Liver (tissue), 7 donors: ENCODE measurements at regions not wholly inside any gene's neighbourhood (a gene's known extent, or its start where the extent isn't known, plus 50 kb on each side); places are given as distances from the start of the nearest gene placed in this dataset.

Source experiments
- DNase-seq: peaks from one replicate; pipeline ENCODE4 v3.0.0-alpha.2; 2017; ENCODE audit warnings: low spot score
- H3K27ac ChIP-seq, 2 donors: one replicate each; pipeline ENCODE4 v1.7.0; 2013; ENCODE audit warnings: inconsistent platforms in 2 of 2, low read length in 2 of 2, control low read depth in 1 of 2, low read depth in 1 of 2, mild to moderate bottlenecking in 1 of 2
- H3K27me3 ChIP-seq, 4 donors: one replicate each; pipeline versions ENCODE4 v1.6.1 to v1.7.0; 2013; ENCODE audit warnings: low read length in 3 of 4, inconsistent platforms in 1 of 4, mild to moderate bottlenecking in 1 of 4, moderate library complexity in 1 of 4; ENCODE audit not compliant: control insufficient read depth in 4 of 4, insufficient read depth in 4 of 4
- H3K36me3 ChIP-seq, 4 donors: one replicate each; pipeline versions ENCODE4 v1.6.1 to v1.7.0; 2013; ENCODE audit warnings: low read length in 3 of 4, mild to moderate bottlenecking in 3 of 4, low read depth in 1 of 4, moderate library complexity in 1 of 4; ENCODE audit not compliant: control insufficient read depth in 4 of 4, insufficient read depth in 3 of 4
- H3K4me1 ChIP-seq, 4 donors: one replicate each; pipeline versions ENCODE4 v1.6.1 to v1.7.0; 2013; ENCODE audit warnings: low read length in 3 of 4, mild to moderate bottlenecking in 3 of 4, moderate library complexity in 1 of 4; ENCODE audit not compliant: control insufficient read depth in 4 of 4, insufficient read depth in 4 of 4
- H3K4me3 ChIP-seq, 3 donors: one replicate each; pipeline versions ENCODE4 v1.6.1 to v1.7.0; 2013; ENCODE audit warnings: low read length in 3 of 3, control low read depth in 1 of 3, low read depth in 1 of 3, mild to moderate bottlenecking in 1 of 3
- H3K9ac ChIP-seq, 2 donors: one replicate each; pipeline ENCODE4 v1.7.0; 2013; ENCODE audit warnings: low read length in 2 of 2, mild to moderate bottlenecking in 2 of 2, moderate library complexity in 2 of 2, control low read depth in 1 of 2, low read depth in 1 of 2
- H3K9me3 ChIP-seq, 4 donors: one replicate each; pipeline versions ENCODE4 v1.6.1 to v1.7.0; 2013; ENCODE audit warnings: low read length in 3 of 4; ENCODE audit not compliant: control insufficient read depth in 4 of 4
- ATF3 ChIP-seq: IDR thresholded peaks from 2 replicates; pipeline ENCODE4 v1.6.1; 2016; ENCODE audit warnings: antibody characterized with exemption
- EGR1 ChIP-seq, 2 donors: IDR thresholded peaks; 2 replicates each; pipeline ENCODE4 v1.6.1; 2016 to 2018; ENCODE audit warnings: antibody characterized with exemption in 2 of 2, low read depth in 2 of 2
- FOXA2 ChIP-seq: IDR thresholded peaks from 2 replicates; pipeline ENCODE4 v1.6.1; 2016; ENCODE audit warnings: antibody characterized with exemption
- GABPA ChIP-seq, 2 donors: IDR thresholded peaks in 1 of 2; conservative IDR thresholded peaks in 1 of 2; 2 replicates each; pipeline ENCODE4 v1.6.1; 2016; ENCODE audit warnings: antibody characterized with exemption in 2 of 2, mild to moderate bottlenecking in 1 of 2, moderate library complexity in 1 of 2
- HNF4A ChIP-seq, 2 donors: conservative IDR thresholded peaks; 2 replicates each; pipeline ENCODE4 v1.6.1; 2016; ENCODE audit warnings: antibody characterized with exemption in 2 of 2, mild to moderate bottlenecking in 2 of 2
- HNF4G ChIP-seq: IDR thresholded peaks from 2 replicates; pipeline ENCODE4 v1.6.1; 2016; ENCODE audit warnings: antibody characterized with exemption
- JUND ChIP-seq, 2 donors: IDR thresholded peaks; 2 replicates each; pipeline ENCODE4 v1.6.1; 2016; ENCODE audit warnings: antibody characterized with exemption in 2 of 2
- RAD21 ChIP-seq, 2 donors: IDR thresholded peaks; 2 replicates each; pipeline ENCODE4 v1.6.1; 2016; ENCODE audit warnings: antibody characterized with exemption in 2 of 2, mild to moderate bottlenecking in 2 of 2
- REST ChIP-seq: IDR thresholded peaks from 2 replicates; pipeline ENCODE4 v1.6.1; 2016; ENCODE audit warnings: antibody characterized with exemption, mild to moderate bottlenecking
- RXRA ChIP-seq, 2 donors: IDR thresholded peaks; 2 replicates each; pipeline ENCODE4 v1.6.1; 2017 to 2018; ENCODE audit warnings: antibody characterized with exemption in 2 of 2, mild to moderate bottlenecking in 1 of 2
- ZBTB33 ChIP-seq: IDR thresholded peaks from 2 replicates; pipeline ENCODE4 v1.6.1; 2016; ENCODE audit warnings: antibody characterized with exemption
- WGBS: extraction: QIAGEN DNeasy Blood & Tissue Kit; methylation state at CpG from one replicate; pipeline ENCODE4 v1.1.7; 2013; 5-methylcytosine and 5-hydroxymethylcytosine counted together
- TF ChIP-seq, protein P1 (sequence below): IDR thresholded peaks from 2 replicates; pipeline ENCODE4 v1.6.1; 2016; ENCODE audit warnings: antibody characterized with exemption
- donor health status: healthy.
- donor health status: healthy.
- donor health status: healthy.
- donor health status: healthy.

DNA sequence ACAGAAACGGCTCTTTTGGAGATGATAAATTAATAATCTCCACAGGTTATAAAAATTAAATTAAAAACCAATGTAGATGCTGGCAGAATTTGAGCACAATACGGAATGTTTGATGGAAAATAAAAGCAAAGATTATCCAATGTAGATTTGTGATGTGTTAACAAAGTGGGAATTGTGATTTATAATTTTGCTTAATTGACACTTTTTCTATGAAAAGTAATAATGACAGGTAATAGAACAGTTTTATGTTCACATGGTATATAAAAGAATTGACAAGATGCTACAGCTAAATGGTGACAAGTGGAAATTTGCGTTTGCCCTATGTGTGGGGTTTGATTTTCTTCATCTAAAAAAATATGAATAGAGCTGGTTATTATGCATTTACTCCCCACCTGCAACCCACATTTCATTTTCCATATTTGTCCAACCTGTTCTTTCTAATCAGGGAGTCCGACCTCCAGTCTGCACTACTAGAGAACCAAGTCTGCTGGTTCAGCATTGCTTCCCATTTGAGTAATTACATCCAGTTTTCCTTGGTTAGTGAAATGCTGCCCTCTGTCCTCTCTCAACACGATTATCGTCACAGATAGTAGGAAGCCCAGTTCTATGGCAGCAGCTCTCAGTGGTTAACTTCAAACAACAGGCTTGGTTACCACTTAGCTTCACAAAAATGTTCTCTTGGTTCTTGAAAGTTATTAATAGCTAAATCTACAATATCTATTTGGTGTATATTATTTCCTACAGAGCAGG is 61.4 kb upstream of the SLITRK1 start:
- no peak for TF ChIP-seq FOXA2
- TF ChIP-seq, protein P1, sequence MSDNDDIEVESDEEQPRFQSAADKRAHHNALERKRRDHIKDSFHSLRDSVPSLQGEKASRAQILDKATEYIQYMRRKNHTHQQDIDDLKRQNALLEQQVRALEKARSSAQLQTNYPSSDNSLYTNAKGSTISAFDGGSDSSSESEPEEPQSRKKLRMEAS: no peak
- no peak for TF ChIP-seq ATF3
- TF ChIP-seq RXRA (IDR thresholded peaks at IDR 0.05): no peak
- TF ChIP-seq REST: no peak
- H3K27me3 ChIP-seq: peaks cover 0 to 6% (median 0%) of the 10 kb centered on the region in 4 donors
- peaks cover 0 to 6% (median 0%) of the 10 kb centered on the region in 4 donors for H3K9me3 ChIP-seq
- no peak overlapping the region for H3K9ac ChIP-seq
- H3K36me3 ChIP-seq: no peaks in the 10 kb centered on the region
- no peak for DNase-seq
- H3K4me3 ChIP-seq: no peak overlapping the region
- no peaks in the 10 kb centered on the region for H3K4me1 ChIP-seq
- no peak overlapping the region for H3K27ac ChIP-seq
- WGBS: 49% methylated on average over 6 of the region's 6 CpGs

- Histone ChIP-seq H3K36me3 (no peaks in the 10 kb centered on the region), H3K27ac (no peak overlapping the region), H3K4me1 (no peaks in the 10 kb centered on the region), H3K9me3 (peaks cover 0 to 6% (median 0%) of the 10 kb centered on the region in 4 donors), H3K4me3 (no peak overlapping the region), H3K9ac (no peak overlapping the region), H3K27me3 (peaks cover 0 to 6% (median 0%) of the 10 kb centered on the region in 4 donors)
- whole genome bisulfite sequencing: 74% methylated on average over 4 of the region's 4 CpGs
- no peak for DNase-seq
- TF ChIP-seq RXRA (IDR thresholded peaks at IDR 0.05) (no peak), EGR1 (IDR thresholded peaks at IDR 0.05; ENCODE audit: low read depth in 2 of 2) (no peak)
These were observed 59.5 kb upstream of the SLITRK1 start for GRCh38 chr13:83941701-83942335.

GRCh38 chr13:83940742-83941141 is 58.5 kb upstream of the SLITRK1 start:
- 85% methylated on average over 1 of the region's 1 CpG for WGBS
- TF ChIP-seq HNF4G (no peak), JUND (IDR thresholded peaks at IDR 0.05) (no peak), GABPA (IDR thresholded peaks at IDR 0.05 in 1 of 2, conservative IDR thresholded peaks at IDR 0.05 in 1 of 2) (no peak), HNF4A (conservative IDR thresholded peaks at IDR 0.05) (no peak), ZBTB33 (no peak), EGR1 (IDR thresholded peaks at IDR 0.05; ENCODE audit: low read depth in 2 of 2) (no peak), FOXA2 (no peak), ATF3 (no peak), REST (no peak), RAD21 (IDR thresholded peaks at IDR 0.05) (no peak), RXRA (IDR thresholded peaks at IDR 0.05) (no peak)
- TF ChIP-seq, protein P1: no peak

More at GRCh38 chr13:83940742-83941141, 58.5 kb upstream of the SLITRK1 start:
- DNase-seq: no peak
- no peaks in the 10 kb centered on the region for H3K36me3 ChIP-seq
- H3K27ac ChIP-seq: no peak overlapping the region
- H3K27me3 ChIP-seq: peaks cover 0 to 6% (median 0%) of the 10 kb centered on the region in 4 donors
- H3K4me3 ChIP-seq: no peak overlapping the region
- no peak overlapping the region for H3K9ac ChIP-seq
- H3K9me3 ChIP-seq: peaks cover 0 to 6% (median 0%) of the 10 kb centered on the region in 4 donors
- H3K4me1 ChIP-seq: no peaks in the 10 kb centered on the region
